Kidney (tissue), 13 donors: ENCODE measurements at regions not wholly inside any gene's neighbourhood (a gene's known extent, or its start where the extent isn't known, plus 50 kb on each side); places are given as distances from the start of the nearest gene placed in this dataset.
A peak's percentile ranks its signal among the peaks of the same experiment; 100 is the strongest.

ENCODE experiments used
- DNase-seq, 5 donors: peaks; one replicate each; pipeline ENCODE4 v3.0.0-alpha.2; 2013 to 2020
- FAIRE-seq: peaks from 2 replicates; lab custom pipeline; 2012; peaks lifted over from hg19 to GRCh38; lab: Jason Lieb, UNC
- H3K27ac ChIP-seq, 2 donors: one replicate each; pipeline ENCODE4 v1.7.0; 2013; ENCODE audit warnings: low read depth in 2 of 2, low read length in 2 of 2, inconsistent platforms in 1 of 2
- H3K27me3 ChIP-seq: one replicate; pipeline ENCODE4 v1.7.1; 2013; ENCODE audit warnings: low read length, inconsistent platforms; ENCODE audit not compliant: control insufficient read depth, insufficient read depth
- H3K36me3 ChIP-seq, 3 donors: one replicate each; pipeline versions ENCODE4 v1.7.0 to v1.7.1; 2013; ENCODE audit warnings: low read length in 3 of 3, control low read depth in 1 of 3, inconsistent platforms in 1 of 3; ENCODE audit not compliant: insufficient read depth in 3 of 3, control insufficient read depth in 2 of 3
- H3K4me1 ChIP-seq, 3 donors: one replicate each; pipeline versions ENCODE4 v1.7.0 to v1.7.1; 2013; ENCODE audit warnings: low read length in 3 of 3, inconsistent platforms in 1 of 3, low read depth in 1 of 3; ENCODE audit not compliant: control insufficient read depth in 2 of 3, insufficient read depth in 2 of 3
- H3K4me3 ChIP-seq, 3 donors: one replicate each; pipeline versions ENCODE4 v1.7.0 to v1.8.1; 2013; ENCODE audit warnings: low read length in 3 of 3, control low read depth in 1 of 3, inconsistent platforms in 1 of 3
- H3K9ac ChIP-seq, 3 donors: one replicate each; pipeline versions ENCODE4 v1.7.0 to v1.7.1; 2013; ENCODE audit warnings: low read length in 3 of 3, control low read depth in 1 of 3, inconsistent platforms in 1 of 3
- H3K9me3 ChIP-seq, 3 donors: one replicate each; pipeline versions ENCODE4 v1.7.0 to v1.7.1; 2013; ENCODE audit warnings: low read length in 3 of 3, control low read depth in 1 of 3, inconsistent platforms in 1 of 3; ENCODE audit not compliant: control insufficient read depth in 2 of 3, insufficient read depth in 1 of 3
- CTCF ChIP-seq: IDR thresholded peaks from 3 replicates; pipeline ENCODE4 v1.5.1; 2012; ENCODE audit warnings: mild to moderate bottlenecking, moderate library complexity, borderline replicate concordance; ENCODE audit not compliant: insufficient read depth; ENCODE audit errors: extremely low read depth
- intact Hi-C: fragments of 100-400 bp; cut with DNase I; formaldehyde crosslinking; loops from one replicate; pipeline ENCODE4 v1.11.1; 2022
- donor health status: control.
- donor health status: control.
- donor health status: control.
- donor health status: control.
- donor health status: control.
- donor health status: DM: yes; HTN: yes; CAD: no.
- donor health status: Normal renal cell carcinoma (clear cell type).

- intact Hi-C loops, result no loop called here
- TF ChIP-seq CTCF, result no peak
- Histone ChIP-seq H3K27me3 (no peaks in the 10 kb centered on the region), H3K4me1 (no peaks in the 10 kb centered on the region), H3K9ac (no peak overlapping the region), H3K27ac (no peak overlapping the region), H3K4me3 (no peak overlapping the region), H3K9me3 (no peaks in the 10 kb centered on the region), H3K36me3 (no peaks in the 10 kb centered on the region)
- no peak for DNase-seq
- no peak for FAIRE-seq
These were observed 1552.3 kb downstream of the OTOL1 start for GRCh38 chr3:163048881-163049280.

GRCh38 chr3:163056874-163057497, 1560.4 kb downstream of the OTOL1 start:
- no peaks in the 10 kb centered on the region for H3K27me3 ChIP-seq
- no peaks in the 10 kb centered on the region for H3K36me3 ChIP-seq
- no peak for FAIRE-seq
- no peak overlapping the region for H3K27ac ChIP-seq
- no peak overlapping the region for H3K4me3 ChIP-seq
- peak in 3 of 5 donors; percentile 17 to 59 (median 46) for DNase-seq
- peak; percentile 28 for TF ChIP-seq CTCF
- H3K4me1 ChIP-seq, result no peaks in the 10 kb centered on the region
- no peak overlapping the region for H3K9ac ChIP-seq
- no peaks in the 10 kb centered on the region for H3K9me3 ChIP-seq
- intact Hi-C loops, result no loop called here

GRCh38 chr3:163058031-163058854, 1561.6 kb downstream of the OTOL1 start:
- TF ChIP-seq CTCF, result no peak
- intact Hi-C loops, result no loop called here
- H3K4me3 ChIP-seq, result no peak overlapping the region
- FAIRE-seq (no peak), DNase-seq (peak in 2 of 5 donors; percentile 13 to 38)
- no peaks in the 10 kb centered on the region for H3K4me1 ChIP-seq
- no peaks in the 10 kb centered on the region for H3K9me3 ChIP-seq
- H3K27ac ChIP-seq, result no peak overlapping the region
- H3K9ac ChIP-seq, result no peak overlapping the region
- no peaks in the 10 kb centered on the region for H3K36me3 ChIP-seq
- no peaks in the 10 kb centered on the region for H3K27me3 ChIP-seq
